Gastroesophageal sphincter (tissue), 4 donors: ENCODE measurements at regions not wholly inside any gene's neighbourhood (a gene's known extent, or its start where the extent isn't known, plus 50 kb on each side); places are given as distances from the start of the nearest gene placed in this dataset.

Experiments
- ATAC-seq: fragments of 150-250 bp; one replicate; pipeline ENCODE4 v1.9.1; 2016; ENCODE audit warnings: mild to moderate bottlenecking, moderate library complexity
- H3K27ac ChIP-seq, 4 donors: fragments of 200-600 bp; sonication (generic) in 3 of 4; 1 replicate in 3 of 4; 2 replicates in 1 of 4; pipeline ENCODE4 v1.5.1; 2016 to 2019
- H3K27me3 ChIP-seq: fragments of 200-600 bp; sonication (generic); one replicate; pipeline ENCODE4 v1.5.1; 2019
- H3K36me3 ChIP-seq, 2 donors: fragments of 200-600 bp; sonication (generic); one replicate each; pipeline ENCODE4 v1.5.1; 2019; ENCODE audit warnings: control low read depth in 1 of 2
- H3K4me1 ChIP-seq, 3 donors: fragments of 200-600 bp; sonication (generic); 1 replicate in 2 of 3; 2 replicates in 1 of 3; pipeline ENCODE4 v1.5.1; 2016 to 2019; ENCODE audit warnings: control low read depth in 2 of 3
- H3K4me3 ChIP-seq, 2 donors: fragments of 200-600 bp; sonication (generic); one replicate each; pipeline ENCODE4 v1.5.1; 2019; ENCODE audit warnings: mild to moderate bottlenecking in 1 of 2, moderate library complexity in 1 of 2
- H3K9me3 ChIP-seq, 3 donors: fragments of 200-600 bp; sonication (generic); one replicate each; pipeline ENCODE4 v1.5.1; 2017 to 2019; ENCODE audit warnings: control low read depth in 2 of 3
- EP300 ChIP-seq: sonication (generic); formaldehyde crosslinking; IDR thresholded peaks from one replicate; pipeline ENCODE4 v1.6.1; 2017; ENCODE audit warnings: antibody characterized with exemption, mild to moderate bottlenecking
- POLR2A ChIP-seq, 2 donors: fragments of 450-650 bp; IDR thresholded peaks; one replicate each; pipeline ENCODE4 v1.6.1; 2017; ENCODE audit warnings: antibody characterized with exemption in 2 of 2, mild to moderate bottlenecking in 2 of 2, moderate library complexity in 1 of 2
- POLR2AphosphoS5 ChIP-seq: sonication (generic); formaldehyde crosslinking; IDR thresholded peaks from one replicate; pipeline ENCODE4 v1.6.1; 2017; ENCODE audit warnings: antibody characterized with exemption
- WGBS, 2 donors: methylation state at CpG; one replicate each; pipeline ENCODE4 v1.1.5; 2018; ENCODE audit warnings: low coverage in 1 of 2; 5-methylcytosine and 5-hydroxymethylcytosine counted together
- TF ChIP-seq, protein P1 (sequence below), 4 experiments: fragments of 200-600 bp in 2 of 4; fragments of 450-650 bp in 2 of 4; sonication (generic) in 1 of 4; IDR thresholded peaks; one replicate each; pipeline ENCODE4 v1.5.1; 2017 to 2019; ENCODE audit warnings: antibody characterized with exemption in 4 of 4, mild to moderate bottlenecking in 2 of 4, moderate library complexity in 2 of 4

DNA sequence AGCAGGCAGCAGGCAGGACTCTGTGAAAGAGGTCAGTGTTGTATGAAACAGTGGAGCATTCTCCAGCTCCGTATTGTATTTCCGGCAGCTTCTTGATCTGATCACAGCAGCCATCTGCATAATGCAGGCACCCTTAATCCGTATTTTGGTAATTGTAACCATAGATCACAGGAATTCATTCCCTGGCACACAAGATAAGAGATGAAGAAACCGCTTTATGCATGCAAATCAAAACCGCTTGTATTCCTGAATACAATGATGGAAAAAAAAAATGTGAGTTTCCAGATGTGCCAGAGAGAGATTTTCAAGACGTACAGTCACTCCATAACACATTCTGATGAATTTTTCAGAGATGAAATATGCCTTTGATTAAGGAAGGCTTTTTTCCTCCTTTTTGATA is 221.3 kb downstream of the ACKR3 start:
- 57 to 60% methylated on average over 5 to 6 of the region's 6 CpGs for WGBS, 2 donors
- no peak overlapping the region for H3K27ac ChIP-seq
- ATAC-seq, result no peak
- no peak overlapping the region for H3K4me3 ChIP-seq
- H3K4me1 ChIP-seq, result no peaks in the 10 kb centered on the region
- H3K27me3 ChIP-seq, result no peaks in the 10 kb centered on the region
- no peaks in the 10 kb centered on the region for H3K36me3 ChIP-seq
- no peaks in the 10 kb centered on the region for H3K9me3 ChIP-seq
- TF ChIP-seq POLR2AphosphoS5, result no peak
- TF ChIP-seq, protein P1, sequence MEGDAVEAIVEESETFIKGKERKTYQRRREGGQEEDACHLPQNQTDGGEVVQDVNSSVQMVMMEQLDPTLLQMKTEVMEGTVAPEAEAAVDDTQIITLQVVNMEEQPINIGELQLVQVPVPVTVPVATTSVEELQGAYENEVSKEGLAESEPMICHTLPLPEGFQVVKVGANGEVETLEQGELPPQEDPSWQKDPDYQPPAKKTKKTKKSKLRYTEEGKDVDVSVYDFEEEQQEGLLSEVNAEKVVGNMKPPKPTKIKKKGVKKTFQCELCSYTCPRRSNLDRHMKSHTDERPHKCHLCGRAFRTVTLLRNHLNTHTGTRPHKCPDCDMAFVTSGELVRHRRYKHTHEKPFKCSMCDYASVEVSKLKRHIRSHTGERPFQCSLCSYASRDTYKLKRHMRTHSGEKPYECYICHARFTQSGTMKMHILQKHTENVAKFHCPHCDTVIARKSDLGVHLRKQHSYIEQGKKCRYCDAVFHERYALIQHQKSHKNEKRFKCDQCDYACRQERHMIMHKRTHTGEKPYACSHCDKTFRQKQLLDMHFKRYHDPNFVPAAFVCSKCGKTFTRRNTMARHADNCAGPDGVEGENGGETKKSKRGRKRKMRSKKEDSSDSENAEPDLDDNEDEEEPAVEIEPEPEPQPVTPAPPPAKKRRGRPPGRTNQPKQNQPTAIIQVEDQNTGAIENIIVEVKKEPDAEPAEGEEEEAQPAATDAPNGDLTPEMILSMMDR (IDR thresholded peaks at IDR 0.05), result no peak
- no peak for TF ChIP-seq EP300
- no peak for TF ChIP-seq POLR2A (IDR thresholded peaks at IDR 0.05)

DNA sequence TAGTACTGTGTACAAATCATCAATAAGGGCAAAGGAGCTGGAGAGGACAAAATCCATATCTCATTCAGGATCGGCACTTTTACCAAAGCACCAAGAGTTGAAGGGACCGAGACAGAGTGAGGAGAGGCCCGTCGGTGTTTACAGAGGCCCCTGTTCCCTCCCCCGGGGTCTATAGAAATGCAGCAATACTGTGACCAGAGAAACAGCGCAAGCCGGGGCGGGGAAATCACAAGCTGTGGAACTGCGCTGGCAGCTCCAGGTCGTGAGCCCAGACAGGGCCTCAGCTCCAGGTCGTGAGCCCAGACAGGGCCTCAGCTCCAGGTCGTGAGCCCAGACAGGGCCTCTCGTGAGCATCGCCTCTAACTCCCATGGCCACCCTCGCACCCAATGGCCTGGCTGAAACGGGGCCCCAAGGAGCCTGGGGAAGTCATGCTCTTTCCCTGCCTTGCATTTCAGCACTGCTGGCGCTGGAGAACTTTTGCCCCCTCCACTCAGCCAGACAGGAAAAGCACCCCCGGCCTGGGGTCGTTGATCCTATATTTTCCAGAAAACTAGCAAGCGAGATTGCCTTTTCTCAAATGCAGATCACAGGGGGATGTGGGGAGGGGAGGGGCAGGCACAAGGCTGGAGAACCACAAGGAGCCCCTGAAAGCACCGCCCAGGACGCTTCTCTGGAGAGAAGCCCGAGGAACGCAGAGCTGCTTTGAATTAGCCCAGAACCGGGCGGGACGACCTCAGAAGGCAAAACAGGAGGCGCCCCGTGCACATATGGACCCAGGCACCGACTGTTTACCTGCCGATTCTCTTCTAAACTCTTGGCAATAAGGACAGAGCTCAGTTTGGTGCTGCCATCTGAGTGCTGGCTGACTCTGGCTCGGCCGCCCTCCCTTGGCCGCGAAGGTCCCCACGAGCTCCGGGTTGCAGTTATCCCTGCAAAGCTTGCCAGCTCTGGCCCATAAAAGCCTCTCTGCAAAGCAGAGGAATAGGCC is 223.7 kb downstream of the ACKR3 start:
- H3K27me3 ChIP-seq, result no peaks in the 10 kb centered on the region
- no peak for TF ChIP-seq POLR2A (IDR thresholded peaks at IDR 0.05)
- no peak for TF ChIP-seq EP300
- TF ChIP-seq, protein P1 (IDR thresholded peaks at IDR 0.05), result no peak
- no peak for TF ChIP-seq POLR2AphosphoS5
- H3K4me1 ChIP-seq, result no peaks in the 10 kb centered on the region
- no peaks in the 10 kb centered on the region for H3K36me3 ChIP-seq
- 84 to 90% methylated on average over 6 to 13 of the region's 37 CpGs for WGBS, 2 donors
- ATAC-seq, result no peak
- H3K27ac ChIP-seq, result no peak overlapping the region
- H3K9me3 ChIP-seq, result no peaks in the 10 kb centered on the region
- H3K4me3 ChIP-seq, result no peak overlapping the region

GRCh38 chr2:236794176-236794957 is 224.7 kb downstream of the ACKR3 start:
- ATAC-seq, result no peak
- no peaks in the 10 kb centered on the region for H3K36me3 ChIP-seq

GRCh38 chr2:236795169-236795860 is 225.7 kb downstream of the ACKR3 start:
- Histone ChIP-seq H3K9me3 (no peaks in the 10 kb centered on the region), H3K27ac (no peak overlapping the region), H3K4me3 (no peak overlapping the region), H3K27me3 (no peaks in the 10 kb centered on the region), H3K36me3 (no peaks in the 10 kb centered on the region), H3K4me1 (no peaks in the 10 kb centered on the region)
- no peak for ATAC-seq
- WGBS, 2 donors, result 81 to 91% methylated on average over 5 to 8 of the region's 11 CpGs
- no peak for TF ChIP-seq POLR2A (IDR thresholded peaks at IDR 0.05)
- TF ChIP-seq, protein P1 (IDR thresholded peaks at IDR 0.05), result no peak
- TF ChIP-seq EP300, result no peak
- no peak for TF ChIP-seq POLR2AphosphoS5

More at GRCh38 chr2:236794176-236794957, 224.7 kb downstream of the ACKR3 start:
- H3K4me1 ChIP-seq, result no peaks in the 10 kb centered on the region
- no peak overlapping the region for H3K4me3 ChIP-seq
- H3K9me3 ChIP-seq, result no peaks in the 10 kb centered on the region
- H3K27ac ChIP-seq, result no peak overlapping the region
- 42 to 73% methylated on average over 11 of the region's 14 CpGs for WGBS, 2 donors
- H3K27me3 ChIP-seq, result no peaks in the 10 kb centered on the region
- TF ChIP-seq POLR2A (IDR thresholded peaks at IDR 0.05) (no peak), EP300 (no peak), POLR2AphosphoS5 (no peak)
- TF ChIP-seq, protein P1 (IDR thresholded peaks at IDR 0.05), result no peak
